ENCODE measurements at regions not wholly inside any gene's neighbourhood (a gene's known extent, or its start where the extent isn't known, plus 50 kb on each side); places are given as distances from the start of the nearest gene placed in this dataset.
"Not testable (repeated sequence)": the region's sequence is repeated elsewhere in the genome, so short reads cannot be mapped to it uniquely, and the experiment has no call there.

GRCh38 chr3:101913168-101913567 is 63.9 kb downstream of the NFKBIZ start:
- no peak for DNase-seq

- not testable (repeated sequence) for DNase-seq
Observed at GRCh38 chr3:101917761-101918160, 68.4 kb downstream of the NFKBIZ start.

GRCh38 chr3:101922151-101922725 is 72.9 kb downstream of the NFKBIZ start:
- DNase-seq = not testable (repeated sequence)

- DNase-seq = not testable (repeated sequence)
Observed at GRCh38 chr3:101924621-101925020, 75.3 kb downstream of the NFKBIZ start.

- DNase-seq = not testable (repeated sequence)
Observed at GRCh38 chr3:101925124-101925523, 75.8 kb downstream of the NFKBIZ start.

- no peak for DNase-seq
Observed at GRCh38 chr3:101925564-101925963, 76.2 kb downstream of the NFKBIZ start.

- DNase-seq = no peak
Observed at GRCh38 chr3:101926594-101927105, 77.3 kb downstream of the NFKBIZ start.

GRCh38 chr3:101928890-101929289 is 79.6 kb downstream of the NFKBIZ start:
- DNase-seq = no peak

- no peak for DNase-seq
Observed at GRCh38 chr3:101931081-101931480, 81.8 kb downstream of the NFKBIZ start.

GRCh38 chr3:101932326-101933068 is 83.2 kb downstream of the NFKBIZ start:
- no peak for DNase-seq

- DNase-seq = peak; percentile 55
Observed at GRCh38 chr3:101936419-101937356, 87.4 kb downstream of the NFKBIZ start.

- no peak for DNase-seq
Observed at GRCh38 chr3:101938262-101938847, 89.0 kb downstream of the NFKBIZ start.

GRCh38 chr3:101939361-101940049 is 90.2 kb downstream of the NFKBIZ start:
- DNase-seq = no peak

GRCh38 chr3:101940521-101941317 is 91.4 kb downstream of the NFKBIZ start:
- DNase-seq = no peak

- no peak for DNase-seq
Observed at GRCh38 chr3:101941318-101942040, 92.2 kb downstream of the NFKBIZ start.

- no peak for DNase-seq
Observed at GRCh38 chr3:101942356-101942755, 93.0 kb downstream of the NFKBIZ start.

- DNase-seq = no peak
Observed at GRCh38 chr3:101943029-101943428, 93.7 kb downstream of the NFKBIZ start.

GRCh38 chr3:101944308-101944707 is 95.0 kb downstream of the NFKBIZ start:
- no peak for DNase-seq

GRCh38 chr3:101945980-101946379 is 96.7 kb downstream of the NFKBIZ start:
- no peak for DNase-seq

GRCh38 chr3:101946906-101947305 is 97.6 kb downstream of the NFKBIZ start:
- DNase-seq = no peak

GRCh38 chr3:101950510-101950909 is 101.2 kb downstream of the NFKBIZ start:
- DNase-seq = no peak

Measured in activated CD8-positive, alpha-beta memory T cell treated with anti-CD3 and anti-CD28 coated beads, Interleukin-2, amount 50 U/mL, for 48 hours (primary cell).